HG02571 (cell line): ENCODE measurements at regions not wholly inside any gene's neighbourhood (a gene's known extent, or its start where the extent isn't known, plus 50 kb on each side); places are given as distances from the start of the nearest gene placed in this dataset.

Source experiments
- ATAC-seq: cut with Tn5 transposase; IDR thresholded peaks from one replicate; pipeline ENCODE4 v1.9.1; 2021; ENCODE audit warnings: mild to moderate bottlenecking, moderate library complexity; ENCODE audit not compliant: unreplicated experiment

- no peak for ATAC-seq
These were observed 300.8 kb downstream of the HHIPL2 start for GRCh38 chr1:222247081-222247480.

GRCh38 chr1:222243902-222244301 is 304.0 kb downstream of the HHIPL2 start:
- no peak for ATAC-seq

- no peak for ATAC-seq
These were observed 305.4 kb downstream of the HHIPL2 start for GRCh38 chr1:222242492-222242891.

GRCh38 chr1:222241410-222241809 is 306.5 kb downstream of the HHIPL2 start:
- ATAC-seq = no peak

GRCh38 chr1:222240536-222241181 is 307.2 kb downstream of the HHIPL2 start:
- ATAC-seq = no peak

GRCh38 chr1:222239130-222239529 is 308.8 kb downstream of the HHIPL2 start:
- no peak for ATAC-seq

GRCh38 chr1:222234351-222234750 is 313.6 kb downstream of the HHIPL2 start:
- no peak for ATAC-seq

GRCh38 chr1:222233444-222234158 is 314.3 kb downstream of the HHIPL2 start:
- no peak for ATAC-seq

- ATAC-seq = no peak
These were observed 315.1 kb downstream of the HHIPL2 start for GRCh38 chr1:222232842-222233241.

- no peak for ATAC-seq
These were observed 318.1 kb downstream of the HHIPL2 start for GRCh38 chr1:222229672-222230312.

- ATAC-seq = no peak
These were observed 322.6 kb downstream of the HHIPL2 start for GRCh38 chr1:222225316-222225691.

- no peak for ATAC-seq
These were observed 323.1 kb downstream of the HHIPL2 start for GRCh38 chr1:222224636-222225315.

GRCh38 chr1:222224156-222224555 is 323.7 kb downstream of the HHIPL2 start:
- ATAC-seq = no peak

- ATAC-seq = no peak
These were observed 324.9 kb downstream of the HHIPL2 start for GRCh38 chr1:222223010-222223409.

GRCh38 chr1:222216255-222216754 is 331.6 kb downstream of the HHIPL2 start:
- no peak for ATAC-seq

- no peak for ATAC-seq
These were observed 337.1 kb downstream of the HHIPL2 start for GRCh38 chr1:222210776-222211175.

GRCh38 chr1:222204475-222204874 is 343.4 kb downstream of the HHIPL2 start:
- no peak for ATAC-seq

GRCh38 chr1:222202831-222203230 is 345.1 kb downstream of the HHIPL2 start:
- ATAC-seq = no peak

GRCh38 chr1:222196736-222197135 is 351.2 kb downstream of the HHIPL2 start:
- ATAC-seq = no peak

- no peak for ATAC-seq
These were observed 351.6 kb downstream of the HHIPL2 start for GRCh38 chr1:222196288-222196687.

GRCh38 chr1:222195857-222196256 is 352.0 kb downstream of the HHIPL2 start:
- ATAC-seq = no peak
